Activated CD8-positive, alpha-beta T cell treated with anti-CD3 and anti-CD28 coated beads, Interleukin-2, amount 10 ng/mL, durations not matched to agents 7 days and 5 days (primary cell): ENCODE measurements at regions not wholly inside any gene's neighbourhood (a gene's known extent, or its start where the extent isn't known, plus 50 kb on each side); places are given as distances from the start of the nearest gene placed in this dataset.

Source experiments
- ATAC-seq: fragments of 150-1000 bp; cut with Tn5 transposase; one replicate; pipeline ENCODE4 v1.10.0; 2021; ENCODE audit warnings: moderate library complexity
- CTCF ChIA-PET: fragments of 350-600 bp; sonication (Branson Sonifier 250); formaldehyde crosslinking; loops from one replicate; lab custom pipeline; 2021; ENCODE audit warnings: antibody characterized with exemption; lab: Charles Lee
- POLR2A ChIA-PET: fragments of 350-600 bp; sonication (Branson Sonifier 250); formaldehyde crosslinking; loops from one replicate; lab custom pipeline; 2021; ENCODE audit warnings: antibody characterized with exemption; lab: Charles Lee
- DNase-seq: peaks from one replicate; pipeline ENCODE4 v3.0.0-alpha.2; 2020
- H3K27ac Mint-ChIP-seq: one replicate; pipeline ENCODE4 v1.8.0; 2021; ENCODE audit warnings: mild to moderate bottlenecking, mixed read lengths
- H3K27me3 Mint-ChIP-seq: one replicate; pipeline ENCODE4 v1.8.0; 2021; ENCODE audit warnings: low read depth, mixed read lengths
- H3K36me3 Mint-ChIP-seq: one replicate; pipeline ENCODE4 v1.8.0; 2021; ENCODE audit warnings: low read depth, mixed read lengths
- H3K4me1 Mint-ChIP-seq: one replicate; pipeline ENCODE4 v1.8.0; 2021; ENCODE audit warnings: low read depth, mixed read lengths
- H3K4me3 Mint-ChIP-seq: one replicate; pipeline ENCODE4 v1.8.0; 2021; ENCODE audit warnings: mild to moderate bottlenecking, mixed read lengths
- H3K9me3 Mint-ChIP-seq: one replicate; pipeline ENCODE4 v1.8.0; 2022; ENCODE audit warnings: mixed read lengths; ENCODE audit not compliant: insufficient read depth

- no peaks in the 10 kb centered on the region for H3K9me3 Mint-ChIP-seq
- no peak for DNase-seq
- no peaks in the 10 kb centered on the region for H3K36me3 Mint-ChIP-seq
- no peak for ATAC-seq
- H3K27me3 Mint-ChIP-seq, result no peaks in the 10 kb centered on the region
- POLR2A ChIA-PET, result no interaction called here
- CTCF ChIA-PET, result no interaction called here
- H3K27ac Mint-ChIP-seq, result no peak overlapping the region
- no peak overlapping the region for H3K4me3 Mint-ChIP-seq
- no peaks in the 10 kb centered on the region for H3K4me1 Mint-ChIP-seq
Observed at GRCh38 chr3:167100200-167100599, 279.9 kb downstream of the ZBBX start.

DNA sequence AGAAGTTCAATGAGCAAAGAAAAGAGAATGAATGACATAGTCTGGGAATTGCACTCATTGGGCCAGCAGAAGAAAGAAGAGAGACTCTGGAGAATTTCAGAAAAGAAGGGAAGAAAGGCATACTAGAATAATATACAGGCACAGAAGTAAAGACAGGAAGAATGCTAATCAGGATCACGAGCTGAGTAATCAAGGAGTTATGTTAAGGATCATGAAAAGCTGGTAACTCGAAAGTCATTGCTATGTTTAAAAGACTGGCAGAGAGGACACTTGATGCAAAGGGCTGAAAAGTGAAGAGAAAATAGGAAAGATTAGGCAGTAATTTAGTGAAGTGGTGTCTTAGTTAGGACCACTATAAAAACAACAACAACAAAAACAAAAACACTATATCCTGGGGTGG, 284.1 kb downstream of the ZBBX start:
- no peaks in the 10 kb centered on the region for H3K36me3 Mint-ChIP-seq
- H3K4me3 Mint-ChIP-seq, result no peak overlapping the region
- DNase-seq, result no peak
- ATAC-seq, result no peak
- H3K27me3 Mint-ChIP-seq, result no peaks in the 10 kb centered on the region
- no peaks in the 10 kb centered on the region for H3K9me3 Mint-ChIP-seq
- ChIA-PET POLR2A (no interaction called here), CTCF (no interaction called here)
- no peaks in the 10 kb centered on the region for H3K4me1 Mint-ChIP-seq
- H3K27ac Mint-ChIP-seq, result no peak overlapping the region

GRCh38 chr3:167094632-167095031, 285.5 kb downstream of the ZBBX start:
- Mint-ChIP-seq H3K4me1 (no peaks in the 10 kb centered on the region), H3K27me3 (no peaks in the 10 kb centered on the region), H3K9me3 (no peaks in the 10 kb centered on the region), H3K4me3 (no peak overlapping the region), H3K36me3 (no peaks in the 10 kb centered on the region), H3K27ac (no peak overlapping the region)
- DNase-seq, result no peak
- ChIA-PET POLR2A (no interaction called here), CTCF (no interaction called here)
- ATAC-seq, result no peak

GRCh38 chr3:167091226-167091625, 288.9 kb downstream of the ZBBX start:
- H3K4me3 Mint-ChIP-seq, result no peak overlapping the region
- H3K36me3 Mint-ChIP-seq, result no peaks in the 10 kb centered on the region
- no peaks in the 10 kb centered on the region for H3K9me3 Mint-ChIP-seq
- no peaks in the 10 kb centered on the region for H3K4me1 Mint-ChIP-seq
- no peak overlapping the region for H3K27ac Mint-ChIP-seq
- ChIA-PET POLR2A (no interaction called here), CTCF (no interaction called here)
- ATAC-seq (no peak), DNase-seq (no peak)
- H3K27me3 Mint-ChIP-seq, result no peaks in the 10 kb centered on the region

DNA sequence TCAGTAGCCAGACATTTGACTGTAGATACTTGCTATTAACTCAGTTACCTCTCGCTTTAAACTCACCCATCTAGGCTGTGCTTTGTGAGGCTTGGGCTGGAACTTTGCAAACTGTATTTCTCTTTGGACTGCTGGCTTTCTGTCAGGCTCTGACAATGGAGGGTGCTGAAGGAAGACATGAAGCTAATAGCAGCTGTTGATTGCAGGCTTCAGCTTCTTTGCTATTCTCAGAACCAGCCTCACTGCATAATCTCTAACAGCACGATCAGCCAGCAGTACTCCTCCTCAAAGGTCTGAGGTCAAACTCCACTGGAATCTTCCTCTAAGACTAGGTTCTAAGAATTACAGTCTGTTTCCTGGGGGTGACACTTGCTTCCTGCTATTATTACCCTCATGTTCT, 295.6 kb downstream of the ZBBX start:
- no peak overlapping the region for H3K27ac Mint-ChIP-seq
- no peak for DNase-seq
- no peak for ATAC-seq
- ChIA-PET POLR2A (no interaction called here), CTCF (no interaction called here)
- H3K36me3 Mint-ChIP-seq, result no peaks in the 10 kb centered on the region
- no peaks in the 10 kb centered on the region for H3K27me3 Mint-ChIP-seq
- H3K9me3 Mint-ChIP-seq, result no peaks in the 10 kb centered on the region
- no peak overlapping the region for H3K4me3 Mint-ChIP-seq
- no peaks in the 10 kb centered on the region for H3K4me1 Mint-ChIP-seq

- POLR2A ChIA-PET, result no interaction called here
- Mint-ChIP-seq H3K27me3 (no peaks in the 10 kb centered on the region), H3K36me3 (no peaks in the 10 kb centered on the region), H3K4me3 (no peak overlapping the region), H3K9me3 (no peaks in the 10 kb centered on the region), H3K4me1 (no peaks in the 10 kb centered on the region), H3K27ac (no peak overlapping the region)
- no peak for DNase-seq
- no peak for ATAC-seq
- CTCF ChIA-PET, result no interaction called here
Observed at GRCh38 chr3:167078070-167078622, 302.0 kb downstream of the ZBBX start.

DNA sequence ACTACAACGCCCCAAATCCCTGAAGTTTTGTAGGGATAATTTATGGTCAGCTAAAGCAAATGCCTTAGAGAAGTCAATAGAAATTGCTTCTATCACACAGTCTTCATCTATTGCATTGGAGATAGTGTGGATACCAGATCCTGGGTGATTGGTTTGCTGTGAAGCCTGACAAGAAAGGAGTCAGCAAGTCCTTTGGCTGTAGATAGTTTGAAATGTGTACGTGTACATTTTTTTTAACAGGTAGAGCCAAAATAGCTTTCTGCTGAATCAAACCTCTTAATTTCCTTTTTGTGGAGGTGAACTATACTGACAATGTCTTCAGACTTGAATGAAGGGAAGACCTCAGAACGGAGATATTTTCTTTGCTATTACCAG, 312.3 kb downstream of the ZBBX start:
- peaks cover 7% of the 10 kb centered on the region for H3K9me3 Mint-ChIP-seq
- CTCF ChIA-PET, result no interaction called here
- no peaks in the 10 kb centered on the region for H3K4me1 Mint-ChIP-seq
- no peaks in the 10 kb centered on the region for H3K27me3 Mint-ChIP-seq
- DNase-seq (no peak), ATAC-seq (no peak)
- no peak overlapping the region for H3K4me3 Mint-ChIP-seq
- no peaks in the 10 kb centered on the region for H3K36me3 Mint-ChIP-seq
- POLR2A ChIA-PET, result no interaction called here
- H3K27ac Mint-ChIP-seq, result no peak overlapping the region

- Mint-ChIP-seq H3K9me3 (peaks cover 7% of the 10 kb centered on the region), H3K4me1 (no peaks in the 10 kb centered on the region), H3K36me3 (no peaks in the 10 kb centered on the region), H3K4me3 (no peak overlapping the region), H3K27ac (no peak overlapping the region), H3K27me3 (no peaks in the 10 kb centered on the region)
- ChIA-PET POLR2A (no interaction called here), CTCF (no interaction called here)
- DNase-seq, result no peak
- no peak for ATAC-seq
Observed at GRCh38 chr3:167066977-167067786, 312.9 kb downstream of the ZBBX start.

DNA sequence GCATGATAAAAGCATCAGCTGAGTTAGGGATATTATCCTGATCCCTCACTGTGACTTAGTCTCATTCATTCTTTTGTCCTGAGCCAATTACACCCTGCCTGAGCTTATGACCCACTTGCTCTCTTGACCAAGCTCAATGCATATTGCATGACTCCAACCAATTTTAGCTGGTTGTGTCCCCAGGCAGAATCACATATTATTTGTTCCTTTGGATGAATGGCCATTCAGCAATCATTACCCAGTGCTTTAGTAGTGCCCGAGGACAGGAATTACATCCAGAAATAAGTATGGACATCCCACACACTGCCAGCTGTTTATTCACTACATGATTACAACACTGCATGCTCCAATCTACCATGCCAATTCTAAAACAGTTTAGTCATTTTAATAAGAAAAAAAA, 322.5 kb downstream of the ZBBX start:
- POLR2A ChIA-PET, result no interaction called here
- no peaks in the 10 kb centered on the region for H3K36me3 Mint-ChIP-seq
- CTCF ChIA-PET, result no interaction called here

GRCh38 chr3:167054926-167055325, 325.2 kb downstream of the ZBBX start:
- H3K27ac Mint-ChIP-seq, result no peak overlapping the region
- no peak for ATAC-seq
- POLR2A ChIA-PET, result no interaction called here

More for the DNA sequence above, 322.5 kb downstream of the ZBBX start:
- ATAC-seq, result no peak
- DNase-seq, result no peak
- Mint-ChIP-seq H3K27ac (no peak overlapping the region), H3K9me3 (peaks cover 12% of the 10 kb centered on the region), H3K4me1 (no peaks in the 10 kb centered on the region), H3K4me3 (no peak overlapping the region), H3K27me3 (no peaks in the 10 kb centered on the region)

DNA sequence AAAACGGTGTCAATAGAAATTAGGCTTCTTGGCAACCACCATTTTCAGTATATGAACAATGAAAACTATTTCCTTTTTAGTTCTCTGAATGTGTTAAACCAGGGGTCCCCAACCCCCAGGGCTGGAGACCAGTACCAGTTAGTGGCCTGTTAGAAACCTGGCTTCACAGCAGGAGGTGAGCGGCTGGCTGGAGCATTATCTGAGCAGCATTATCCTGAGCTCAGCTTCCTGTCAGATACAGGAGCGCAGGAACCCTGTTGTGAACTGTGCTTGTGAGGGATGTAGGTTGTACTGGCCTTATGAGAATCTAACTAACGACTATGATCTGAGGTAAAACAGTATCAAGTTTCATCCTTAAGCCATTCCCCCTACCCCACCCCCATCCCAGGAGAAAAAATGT, 328.7 kb downstream of the ZBBX start:
- H3K36me3 Mint-ChIP-seq, result no peaks in the 10 kb centered on the region
- ChIA-PET POLR2A (no interaction called here), CTCF (no interaction called here)
- peaks cover 6% of the 10 kb centered on the region for H3K9me3 Mint-ChIP-seq
- DNase-seq (no peak), ATAC-seq (no peak)
- H3K27me3 Mint-ChIP-seq, result no peaks in the 10 kb centered on the region
- H3K27ac Mint-ChIP-seq, result no peak overlapping the region
- no peak overlapping the region for H3K4me3 Mint-ChIP-seq
- no peaks in the 10 kb centered on the region for H3K4me1 Mint-ChIP-seq

More at GRCh38 chr3:167054926-167055325, 325.2 kb downstream of the ZBBX start:
- DNase-seq, result no peak
- H3K4me3 Mint-ChIP-seq, result no peak overlapping the region
- H3K27me3 Mint-ChIP-seq, result no peaks in the 10 kb centered on the region
- H3K4me1 Mint-ChIP-seq, result no peaks in the 10 kb centered on the region
- no peaks in the 10 kb centered on the region for H3K36me3 Mint-ChIP-seq
- peaks cover 9% of the 10 kb centered on the region for H3K9me3 Mint-ChIP-seq
- CTCF ChIA-PET, result no interaction called here

GRCh38 chr3:167033866-167034265, 346.2 kb downstream of the ZBBX start:
- H3K27me3 Mint-ChIP-seq, result no peaks in the 10 kb centered on the region
- no peaks in the 10 kb centered on the region for H3K36me3 Mint-ChIP-seq
- H3K4me3 Mint-ChIP-seq, result no peak overlapping the region
- ChIA-PET POLR2A (no interaction called here), CTCF (no interaction called here)
- no peak overlapping the region for H3K27ac Mint-ChIP-seq
- H3K9me3 Mint-ChIP-seq, result no peaks in the 10 kb centered on the region
- no peak for ATAC-seq
- H3K4me1 Mint-ChIP-seq, result no peaks in the 10 kb centered on the region
- no peak for DNase-seq
